K562 (cell line): ENCODE measurements at regions not wholly inside any gene's neighbourhood (a gene's known extent, or its start where the extent isn't known, plus 50 kb on each side); places are given as distances from the start of the nearest gene placed in this dataset.

Experiments used
- HDAC6 ChIP-seq: IDR thresholded peaks from 2 replicates; pipeline ENCODE4 v1.6.1; 2012; ENCODE audit warnings: low read depth, mild to moderate bottlenecking, control low read depth, inconsistent platforms, low read length, moderate library complexity
- RFX5 ChIP-seq: IDR thresholded peaks from 2 replicates; pipeline ENCODE4 v1.6.1; 2011; ENCODE audit warnings: low read depth, mild to moderate bottlenecking, improper control_type of control experiment, low read length

GRCh38 chr19:28331596-28331995 is 881.4 kb downstream of the UQCRFS1 start:
- TF ChIP-seq HDAC6 (no peak), RFX5 (no peak)
